ENCODE measurements at regions not wholly inside any gene's neighbourhood (a gene's known extent, or its start where the extent isn't known, plus 50 kb on each side); places are given as distances from the start of the nearest gene placed in this dataset.

DNA sequence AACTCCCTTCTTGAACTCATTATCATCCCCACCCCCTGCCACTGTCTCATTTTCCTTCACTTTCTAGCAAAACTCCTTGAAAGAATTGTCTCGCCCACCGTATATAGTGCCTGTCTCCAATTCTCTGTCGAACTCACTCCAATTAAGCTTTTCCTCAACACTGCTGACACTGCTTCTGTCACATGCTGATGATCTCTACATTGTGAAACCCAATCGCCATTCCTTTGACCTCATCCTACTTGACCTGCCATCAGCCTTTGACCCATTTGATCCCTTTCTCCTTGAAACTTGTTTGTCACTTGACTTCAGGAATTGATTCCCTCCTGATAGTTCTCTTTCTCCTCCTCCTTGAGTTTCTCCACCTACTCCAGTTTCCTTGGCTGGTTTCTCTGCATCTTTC is 54.8 kb downstream of the CCDC71L start:
- DNase-seq (ENCODE audit: insufficient read length, low spot score) (no peak), FAIRE-seq (no peak)
- TF ChIP-seq POLR2A (IDR thresholded peaks at IDR 0.05; ENCODE audit: low read depth, low read length) = no peak

DNA sequence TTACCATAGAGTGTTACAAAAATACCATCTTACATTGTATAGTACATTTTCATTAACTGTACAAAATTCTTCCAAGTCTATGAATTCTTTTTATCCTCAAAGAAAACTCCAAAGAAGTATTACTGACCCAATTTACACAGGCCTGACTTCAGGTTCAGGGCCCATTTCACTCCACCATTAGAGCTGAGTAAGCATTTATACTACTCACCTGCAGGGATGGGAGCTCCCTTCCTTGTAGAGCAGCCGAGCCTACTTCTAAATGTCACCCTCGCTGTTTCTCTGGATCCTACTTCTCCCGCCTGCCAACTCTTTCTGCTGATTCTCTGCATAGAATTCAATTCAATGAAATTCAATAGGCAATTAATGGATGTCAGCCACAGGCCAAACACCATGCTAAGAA is 56.0 kb downstream of the CCDC71L start:
- no peak for TF ChIP-seq POLR2A (IDR thresholded peaks at IDR 0.05; ENCODE audit: low read depth, low read length)
- DNase-seq (ENCODE audit: insufficient read length, low spot score) = no peak
- no peak for FAIRE-seq

DNA sequence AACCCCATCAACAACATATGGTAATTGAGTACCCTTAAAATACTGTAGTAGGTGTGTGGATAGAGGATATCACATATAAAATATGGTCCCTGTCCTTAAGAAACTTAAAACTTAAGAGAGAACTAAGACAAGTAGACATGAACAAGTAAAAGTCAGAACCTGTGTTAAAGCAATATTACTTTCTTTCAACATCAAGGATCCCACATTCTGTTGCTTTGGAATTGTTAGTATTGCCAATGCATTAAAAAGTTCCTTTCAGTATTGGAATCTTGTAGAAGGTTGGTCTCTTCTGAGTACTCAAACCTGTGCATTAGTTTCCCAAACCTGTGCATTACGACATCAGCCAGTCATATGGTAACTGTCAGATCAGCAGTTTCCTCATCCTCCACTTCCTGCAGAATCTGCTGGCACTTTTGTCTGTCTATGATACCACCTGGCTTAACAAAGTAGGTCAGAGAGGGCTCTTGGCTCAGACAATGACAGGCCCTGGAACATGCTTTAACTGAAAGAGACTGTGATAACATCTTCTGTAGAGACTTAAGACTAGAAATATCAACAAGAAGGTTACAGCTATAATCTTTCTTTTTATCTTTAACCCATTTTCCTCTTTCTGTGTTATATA is 56.5 kb downstream of the CCDC71L start:
- FAIRE-seq (no peak), DNase-seq (ENCODE audit: insufficient read length, low spot score) (no peak)
- no peak for TF ChIP-seq POLR2A (IDR thresholded peaks at IDR 0.05; ENCODE audit: low read depth, low read length)

DNA sequence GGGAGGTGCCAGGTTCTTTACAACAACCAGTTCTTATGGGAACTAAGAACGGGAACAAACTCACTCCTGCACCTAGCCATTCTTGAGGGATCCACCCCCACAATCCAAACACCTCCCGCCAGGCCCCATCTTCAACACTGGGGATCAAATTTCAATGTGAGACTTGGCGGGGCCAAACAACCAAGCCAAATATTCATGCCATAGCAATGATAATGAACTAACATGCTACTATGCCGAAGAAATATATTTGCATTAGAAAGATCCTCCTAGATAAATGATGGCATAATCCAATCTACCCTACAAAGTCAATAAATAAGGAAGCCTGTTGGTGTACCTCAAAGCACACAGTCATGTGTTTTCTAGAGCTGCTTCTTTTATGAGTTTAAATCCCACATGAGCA is 57.6 kb downstream of the CCDC71L start:
- FAIRE-seq = no peak
- TF ChIP-seq POLR2A (IDR thresholded peaks at IDR 0.05; ENCODE audit: low read depth, low read length) = no peak
- no peak for DNase-seq (ENCODE audit: insufficient read length, low spot score)

DNA sequence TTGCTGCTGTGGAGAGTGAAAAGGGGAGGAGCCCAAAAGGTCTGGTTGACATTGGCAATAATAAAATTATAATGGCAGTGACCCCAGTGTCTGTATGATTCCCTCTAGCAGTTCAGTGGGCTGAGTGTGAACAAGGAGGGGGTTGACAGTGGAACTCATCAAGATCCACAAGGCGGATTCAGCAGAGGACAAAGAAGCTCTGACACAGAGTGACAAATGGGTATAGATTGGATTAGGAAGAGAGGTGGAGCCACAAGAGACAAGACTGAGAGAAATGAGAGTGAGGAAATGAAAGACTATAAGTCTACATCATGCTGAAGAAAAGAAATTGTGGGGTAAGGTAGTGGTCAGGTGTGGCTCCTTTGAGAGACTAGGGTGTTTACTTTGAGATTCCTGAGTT is 58.9 kb downstream of the CCDC71L start:
- no peak for DNase-seq (ENCODE audit: insufficient read length, low spot score)
- no peak for TF ChIP-seq POLR2A (IDR thresholded peaks at IDR 0.05; ENCODE audit: low read depth, low read length)
- FAIRE-seq = no peak

DNA sequence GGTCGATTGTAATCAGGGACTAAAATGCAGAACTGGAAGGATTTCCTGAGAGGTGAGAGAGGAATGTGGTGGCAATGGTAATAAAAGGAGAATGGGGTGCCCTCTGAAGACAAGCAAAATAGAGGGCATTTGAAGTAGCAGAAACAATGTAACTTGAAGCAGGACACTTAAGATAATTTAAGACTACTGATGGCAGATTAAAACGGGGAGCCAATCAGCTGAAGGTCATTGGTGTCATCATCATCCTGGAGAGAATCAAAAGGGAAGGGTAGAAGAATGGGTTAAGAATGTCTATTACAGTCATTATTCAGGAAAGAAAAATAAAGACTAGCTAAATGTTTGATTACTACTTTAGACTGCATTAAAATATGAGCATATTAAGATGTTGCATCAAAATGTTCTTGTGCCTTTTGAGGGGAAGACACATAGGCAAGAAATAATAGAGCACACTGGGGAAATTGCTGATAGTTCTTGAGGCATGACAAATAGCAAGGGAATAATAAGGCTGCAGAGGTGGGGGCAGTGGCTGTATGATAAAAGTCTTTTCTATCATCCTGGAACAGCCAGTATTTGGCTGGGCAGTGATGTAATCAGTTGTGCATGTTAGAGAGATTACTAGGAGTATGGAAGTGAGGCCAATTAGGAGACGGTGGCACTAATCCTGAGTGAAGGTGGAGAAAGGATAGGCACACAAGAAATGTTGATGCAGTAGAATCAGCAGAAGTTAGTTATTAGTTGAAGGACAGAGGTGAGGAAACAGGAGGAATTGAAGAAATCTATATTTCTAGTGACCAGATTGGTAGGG is 60.2 kb downstream of the CCDC71L start:
- FAIRE-seq (no peak), DNase-seq (ENCODE audit: insufficient read length, low spot score) (no peak)
- TF ChIP-seq POLR2A (IDR thresholded peaks at IDR 0.05; ENCODE audit: low read depth, low read length) = no peak

DNA sequence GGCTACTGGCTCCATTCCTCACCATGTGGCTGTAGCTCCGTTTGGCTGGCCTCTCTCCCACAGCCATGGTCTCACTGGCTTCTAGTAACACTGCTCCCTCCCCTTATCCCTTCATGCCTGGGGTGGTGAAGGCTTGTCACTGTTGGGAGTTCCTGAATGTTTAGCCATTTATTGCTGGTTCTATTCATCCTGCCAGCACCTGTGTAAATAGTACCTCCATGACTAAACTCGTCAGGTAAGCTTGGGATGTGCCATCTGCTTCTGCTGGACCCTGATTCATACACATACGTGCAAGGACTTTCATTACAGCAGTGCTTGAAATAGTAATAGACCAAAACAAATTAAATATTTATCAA is 61.6 kb downstream of the CCDC71L start:
- DNase-seq (ENCODE audit: insufficient read length, low spot score) = no peak
- TF ChIP-seq POLR2A (IDR thresholded peaks at IDR 0.05; ENCODE audit: low read depth, low read length) = no peak
- no peak for FAIRE-seq

DNA sequence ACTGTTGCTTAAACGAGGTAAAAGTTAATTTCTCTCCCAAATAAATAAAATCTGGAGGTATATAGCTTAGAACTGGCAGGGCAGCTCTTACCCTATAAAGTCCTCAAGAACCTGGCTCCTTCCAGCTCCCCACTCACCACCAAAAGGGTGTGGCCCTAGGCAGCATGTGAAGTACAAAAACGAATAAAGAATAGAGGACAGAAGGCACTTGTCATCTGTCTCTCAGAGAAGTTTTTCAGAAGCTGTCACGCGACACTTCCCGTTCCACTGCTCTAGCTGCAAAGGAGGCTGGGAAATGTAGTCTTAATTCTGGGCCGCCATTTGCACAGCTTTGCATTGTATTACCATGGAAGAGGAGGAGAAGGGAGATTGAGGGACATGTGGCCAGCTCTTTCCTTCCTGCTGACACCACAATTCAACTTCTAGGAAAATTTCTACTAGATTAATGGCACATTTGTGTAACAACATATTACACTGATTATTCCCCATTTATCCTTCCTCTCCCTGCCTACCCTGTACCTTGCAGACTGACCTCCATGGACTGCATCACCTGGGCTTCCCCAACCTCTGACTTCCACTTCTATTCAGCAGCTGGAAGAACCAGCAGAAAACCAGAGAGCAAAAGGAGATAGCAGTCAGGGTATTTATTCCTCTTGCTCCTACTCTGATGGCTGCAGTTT is 62.2 kb downstream of the CCDC71L start:
- DNase-seq (ENCODE audit: insufficient read length, low spot score) = peak; percentile 6
- no peak for TF ChIP-seq POLR2A (IDR thresholded peaks at IDR 0.05; ENCODE audit: low read depth, low read length)
- no peak for FAIRE-seq

DNA sequence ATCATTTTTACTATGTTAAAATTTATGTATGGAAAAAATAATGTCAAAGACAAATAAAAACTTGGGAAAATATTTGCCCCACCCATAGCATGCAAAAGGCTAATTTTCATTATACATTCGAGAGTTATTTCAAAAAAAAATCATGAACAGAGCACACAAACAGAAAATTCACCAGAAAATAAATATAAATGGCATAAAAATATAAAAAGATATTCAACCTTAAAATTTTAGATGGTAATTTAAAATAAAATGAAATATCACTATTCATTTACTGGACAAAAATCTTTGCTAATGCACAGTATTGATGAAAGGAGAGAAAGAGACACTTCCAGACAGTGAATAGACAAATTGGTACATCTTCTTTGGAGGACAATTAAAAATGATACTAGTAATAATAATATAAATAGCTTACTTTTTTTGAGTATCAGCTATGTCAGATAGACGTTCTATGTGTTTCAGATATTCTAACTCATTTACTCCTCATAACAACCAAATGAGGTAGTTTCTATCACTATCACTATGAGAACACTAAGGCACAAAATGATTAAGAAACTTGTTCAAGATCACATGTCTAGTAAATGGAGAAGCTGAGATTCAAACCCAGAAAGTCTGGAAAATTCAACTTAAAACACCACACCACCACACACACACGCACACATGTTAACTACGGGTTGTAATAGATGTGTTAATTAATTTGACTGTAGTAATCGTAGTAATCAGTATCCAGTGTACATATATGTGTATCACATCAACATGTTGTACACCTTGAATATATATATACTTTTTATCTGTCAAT is 63.0 kb downstream of the CCDC71L start:
- no peak for TF ChIP-seq POLR2A (IDR thresholded peaks at IDR 0.05; ENCODE audit: low read depth, low read length)

DNA sequence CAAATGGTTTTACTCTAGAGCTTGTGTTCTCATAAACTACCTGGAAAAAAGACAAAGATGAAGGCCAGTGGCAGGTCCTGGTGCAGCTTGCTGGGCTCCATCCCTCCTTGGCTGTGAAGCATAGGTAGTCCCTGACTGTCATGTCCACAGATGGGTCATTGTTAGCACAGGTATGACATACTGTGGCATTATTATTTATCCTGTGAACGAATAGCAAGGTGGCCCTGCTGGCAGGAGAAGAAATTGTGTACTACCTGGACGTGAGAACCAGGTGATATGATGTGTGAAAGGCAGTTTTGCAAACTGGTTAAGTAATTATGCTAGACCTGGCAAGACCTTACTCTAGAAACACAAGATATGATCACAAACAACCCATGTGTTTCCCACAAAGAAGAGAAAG is 63.9 kb downstream of the CCDC71L start:
- TF ChIP-seq POLR2A (IDR thresholded peaks at IDR 0.05; ENCODE audit: low read depth, low read length) = no peak
- DNase-seq (ENCODE audit: insufficient read length, low spot score) (no peak), FAIRE-seq (no peak)

More for the DNA sequence above, 63.0 kb downstream of the CCDC71L start:
- FAIRE-seq (no peak), DNase-seq (ENCODE audit: insufficient read length, low spot score) (no peak)

DNA sequence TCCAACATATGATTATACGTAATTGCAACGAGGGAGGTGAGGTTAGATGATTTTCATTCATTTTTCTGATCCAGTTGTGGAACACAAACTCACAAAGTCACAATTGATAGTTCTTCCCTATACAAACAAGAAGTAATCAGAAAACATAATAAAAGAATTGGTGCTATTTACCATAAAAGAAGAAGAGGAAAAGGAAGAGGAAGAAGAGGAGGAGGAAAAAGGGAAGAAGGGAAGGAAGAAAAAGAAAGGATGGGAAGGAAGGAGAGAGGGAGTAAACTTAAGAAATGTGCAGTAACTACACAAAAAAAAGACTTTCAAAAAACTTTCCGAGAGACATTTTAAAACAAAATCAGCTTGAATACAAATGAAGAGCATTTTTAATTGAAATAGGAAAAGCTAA is 65.0 kb downstream of the CCDC71L start:
- TF ChIP-seq POLR2A (IDR thresholded peaks at IDR 0.05; ENCODE audit: low read depth, low read length) = no peak
- DNase-seq (ENCODE audit: insufficient read length, low spot score) = no peak
- no peak for FAIRE-seq

DNA sequence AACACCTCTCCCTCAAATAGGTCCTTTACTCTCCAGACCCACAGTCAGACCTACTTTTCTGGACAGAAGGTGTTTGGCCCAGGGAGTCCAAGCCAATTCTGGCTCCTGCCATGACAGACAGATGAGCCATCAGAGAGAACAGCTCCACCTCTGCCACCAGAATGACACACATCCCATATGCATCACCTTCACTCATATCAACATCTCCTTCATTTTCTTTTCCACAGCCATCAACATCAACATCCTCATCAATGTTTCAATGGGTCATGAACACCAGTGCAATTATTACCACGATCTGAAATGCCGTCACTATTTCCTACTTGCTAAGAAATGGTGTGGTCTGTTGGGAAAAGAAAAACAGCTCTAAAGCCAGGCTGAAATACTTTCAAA is 67.9 kb downstream of the CCDC71L start:
- no peak for TF ChIP-seq POLR2A (IDR thresholded peaks at IDR 0.05; ENCODE audit: low read depth, low read length)

DNA sequence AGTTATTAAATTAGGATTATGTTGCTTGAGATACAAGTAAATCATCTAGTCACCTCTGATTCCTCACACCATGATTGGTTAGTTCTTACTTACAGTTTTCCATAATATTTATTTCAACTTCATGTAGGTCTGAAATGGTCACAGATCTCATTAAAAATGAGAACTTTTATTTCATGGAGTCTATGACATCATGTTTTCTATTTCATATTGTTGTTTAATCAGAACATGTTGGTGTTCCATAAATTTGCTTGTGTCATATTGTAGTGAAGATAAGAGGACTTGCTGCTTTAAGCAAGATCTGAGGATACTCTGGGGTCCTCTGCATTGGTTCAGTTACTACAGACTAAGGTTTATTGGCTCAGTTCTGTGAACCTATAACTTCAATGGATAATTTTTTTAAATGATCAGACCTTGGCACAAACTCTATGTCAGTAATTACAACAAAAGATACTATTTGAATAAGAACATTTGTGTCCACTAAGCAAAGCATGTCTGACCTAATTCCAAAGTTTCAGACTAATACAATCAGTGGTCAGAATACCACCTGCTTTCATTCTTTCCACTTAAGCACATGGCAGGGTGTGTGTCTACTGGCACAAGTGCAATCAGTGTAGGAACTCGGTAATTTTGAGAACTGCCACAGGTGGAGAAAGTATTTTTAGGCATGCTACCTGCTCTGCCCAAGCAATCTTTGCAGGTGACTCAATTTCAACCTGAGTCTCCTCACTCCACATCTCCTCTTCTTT is 68.5 kb downstream of the CCDC71L start:
- DNase-seq (ENCODE audit: insufficient read length, low spot score) (no peak), FAIRE-seq (no peak)
- no peak for TF ChIP-seq POLR2A (IDR thresholded peaks at IDR 0.05; ENCODE audit: low read depth, low read length)

More for the DNA sequence above, 67.9 kb downstream of the CCDC71L start:
- DNase-seq (ENCODE audit: insufficient read length, low spot score) = no peak
- no peak for FAIRE-seq

Data from H54 (cell line).